Natural killer cell (primary cell): ENCODE measurements at regions not wholly inside any gene's neighbourhood (a gene's known extent, or its start where the extent isn't known, plus 50 kb on each side); places are given as distances from the start of the nearest gene placed in this dataset.

Experiments
- ATAC-seq, 3 donors: fragments of 150-1000 bp in 2 of 3; fragments of 200-7000 bp in 1 of 3; cut with Tn5 transposase; 1 replicate in 1 of 3; 2 replicates in 2 of 3; pipeline ENCODE4 v1.10.0; 2021; ENCODE audit warnings: mild to moderate bottlenecking in 2 of 3, moderate library complexity in 2 of 3
- DNase-seq, 2 donors: peaks; one replicate each; pipeline versions ENCODE4 v3.0.0 to v3.0.0-alpha.2; 2013 to 2021; ENCODE audit warnings: mixed read lengths in 1 of 2
- H3K27ac ChIP-seq: one replicate; pipeline ENCODE4 v1.5.1; 2013; ENCODE audit warnings: mild to moderate bottlenecking, low read length
- H3K27me3 ChIP-seq: one replicate; pipeline ENCODE4 v1.6.1; 2013; ENCODE audit warnings: low read length; ENCODE audit not compliant: control insufficient read depth, insufficient read depth
- H3K36me3 ChIP-seq: one replicate; pipeline ENCODE4 v1.6.1; 2013; ENCODE audit warnings: low read length; ENCODE audit not compliant: control insufficient read depth, insufficient read depth
- H3K4me1 ChIP-seq: one replicate; pipeline ENCODE4 v1.6.1; 2013; ENCODE audit warnings: low read length; ENCODE audit not compliant: control insufficient read depth, insufficient read depth
- H3K4me3 ChIP-seq: one replicate; pipeline ENCODE4 v1.5.1; 2013; ENCODE audit warnings: low read length
- H3K9me3 ChIP-seq: one replicate; pipeline ENCODE4 v1.6.1; 2013; ENCODE audit warnings: low read length; ENCODE audit not compliant: control insufficient read depth, insufficient read depth
- H3K27ac Mint-ChIP-seq, 2 donors: one replicate each; pipeline ENCODE4 v1.8.0; 2022; ENCODE audit warnings: mild to moderate bottlenecking in 2 of 2, mixed read lengths in 2 of 2, moderate library complexity in 1 of 2
- H3K27me3 Mint-ChIP-seq, 2 donors: one replicate each; pipeline ENCODE4 v1.8.0; 2022; ENCODE audit warnings: low read depth in 2 of 2, mixed read lengths in 2 of 2
- H3K36me3 Mint-ChIP-seq: one replicate; pipeline ENCODE4 v1.8.0; 2022; ENCODE audit warnings: mixed read lengths
- H3K4me1 Mint-ChIP-seq, 2 donors: one replicate each; pipeline ENCODE4 v1.8.0; 2022; ENCODE audit warnings: mixed read lengths in 2 of 2
- H3K4me3 Mint-ChIP-seq: one replicate; pipeline ENCODE4 v1.8.0; 2022; ENCODE audit warnings: mild to moderate bottlenecking, moderate library complexity, mixed read lengths
- H3K9me3 Mint-ChIP-seq, 2 donors: one replicate each; pipeline ENCODE4 v1.8.0; 2022; ENCODE audit warnings: mixed read lengths in 2 of 2
- WGBS: methylation state at CpG from one replicate; pipeline ENCODE4 v1.1.7; 2013; ENCODE audit warnings: missing lambda C conversion rate; ENCODE audit not compliant: insufficient coverage; 5-methylcytosine and 5-hydroxymethylcytosine counted together
- intact Hi-C: fragments of 100-400 bp; cut with micrococcal nuclease; formaldehyde crosslinking; loops from one replicate; pipeline ENCODE4 v1.14.2; 2022
- TF ChIP-seq, protein P1 (sequence below): fragments of 200-600 bp; IDR thresholded peaks from one replicate; pipeline ENCODE4 v1.8.0; 2022; ENCODE audit warnings: antibody characterized with exemption

GRCh38 chr11:10392095-10393079 lies 62.7 kb upstream of the AMPD3 start:
- Mint-ChIP-seq H3K9me3 (no peaks in the 10 kb centered on the region), H3K27me3 (peaks cover 28 to 46% of the 10 kb centered on the region in 2 donors), H3K27ac (no peak overlapping the region), H3K4me1 (no peaks in the 10 kb centered on the region), H3K4me3 (no peak overlapping the region), H3K36me3 (no peaks in the 10 kb centered on the region)
- Histone ChIP-seq H3K9me3 (peaks cover 2% of the 10 kb centered on the region), H3K4me3 (no peak overlapping the region), H3K27ac (no peak overlapping the region), H3K27me3 (no peaks in the 10 kb centered on the region), H3K36me3 (no peaks in the 10 kb centered on the region), H3K4me1 (no peaks in the 10 kb centered on the region)
- DNase-seq, result no peak
- intact Hi-C loops, result no loop called here
- WGBS, result 90% methylated on average over 11 of the region's 11 CpGs
- TF ChIP-seq, protein P1, sequence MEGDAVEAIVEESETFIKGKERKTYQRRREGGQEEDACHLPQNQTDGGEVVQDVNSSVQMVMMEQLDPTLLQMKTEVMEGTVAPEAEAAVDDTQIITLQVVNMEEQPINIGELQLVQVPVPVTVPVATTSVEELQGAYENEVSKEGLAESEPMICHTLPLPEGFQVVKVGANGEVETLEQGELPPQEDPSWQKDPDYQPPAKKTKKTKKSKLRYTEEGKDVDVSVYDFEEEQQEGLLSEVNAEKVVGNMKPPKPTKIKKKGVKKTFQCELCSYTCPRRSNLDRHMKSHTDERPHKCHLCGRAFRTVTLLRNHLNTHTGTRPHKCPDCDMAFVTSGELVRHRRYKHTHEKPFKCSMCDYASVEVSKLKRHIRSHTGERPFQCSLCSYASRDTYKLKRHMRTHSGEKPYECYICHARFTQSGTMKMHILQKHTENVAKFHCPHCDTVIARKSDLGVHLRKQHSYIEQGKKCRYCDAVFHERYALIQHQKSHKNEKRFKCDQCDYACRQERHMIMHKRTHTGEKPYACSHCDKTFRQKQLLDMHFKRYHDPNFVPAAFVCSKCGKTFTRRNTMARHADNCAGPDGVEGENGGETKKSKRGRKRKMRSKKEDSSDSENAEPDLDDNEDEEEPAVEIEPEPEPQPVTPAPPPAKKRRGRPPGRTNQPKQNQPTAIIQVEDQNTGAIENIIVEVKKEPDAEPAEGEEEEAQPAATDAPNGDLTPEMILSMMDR, result no peak
- ATAC-seq, result no peak

DNA sequence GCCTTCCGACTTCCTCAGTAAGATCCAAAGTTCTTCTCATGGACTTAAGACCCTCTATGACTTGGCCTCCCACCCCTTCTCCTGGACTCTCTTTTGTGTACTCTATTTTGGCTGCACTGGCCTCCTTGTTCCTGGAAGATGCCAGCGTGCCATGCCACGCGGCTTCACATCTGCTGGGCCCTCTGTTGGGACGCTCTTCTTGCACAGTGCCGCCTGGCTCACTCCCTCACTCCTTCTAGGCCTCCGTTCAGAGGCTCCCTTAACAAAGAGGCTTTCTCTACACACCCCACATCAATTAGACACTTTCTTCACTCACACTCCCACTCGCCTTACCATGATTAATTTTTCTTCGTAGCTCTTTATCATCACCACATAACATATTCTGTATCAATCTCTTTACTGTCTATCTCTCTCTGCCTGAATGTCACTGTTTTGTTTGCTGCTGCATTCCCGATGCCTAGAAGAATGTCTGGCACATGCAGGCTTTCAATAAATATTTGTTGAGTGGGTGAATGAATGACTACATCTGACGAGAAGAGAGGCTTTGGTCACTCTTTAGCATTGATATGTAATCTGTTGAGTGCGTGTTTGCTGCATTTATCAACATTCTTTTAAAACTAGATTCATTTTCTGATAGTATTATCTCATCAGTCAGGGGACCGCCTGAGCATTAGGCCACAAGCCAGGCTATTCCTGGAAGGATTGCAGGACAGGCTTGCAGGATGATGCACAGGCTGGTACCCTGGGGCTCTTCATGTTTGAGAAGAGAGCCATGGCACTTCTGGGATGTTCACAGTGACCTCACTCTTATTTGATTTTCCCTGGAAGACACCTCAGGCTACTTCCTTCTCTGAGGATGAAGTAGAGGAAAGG lies 60.6 kb upstream of the AMPD3 start:
- Mint-ChIP-seq H3K4me1 (no peaks in the 10 kb centered on the region), H3K27me3 (peaks cover 32 to 35% of the 10 kb centered on the region in 2 donors), H3K36me3 (no peaks in the 10 kb centered on the region), H3K9me3 (no peaks in the 10 kb centered on the region), H3K27ac (no peak overlapping the region), H3K4me3 (no peak overlapping the region)
- no peak overlapping the region for H3K27ac ChIP-seq
- H3K4me3 ChIP-seq, result no peak overlapping the region
- no peaks in the 10 kb centered on the region for H3K27me3 ChIP-seq
- 77% methylated on average over 12 of the region's 13 CpGs for WGBS
- DNase-seq, result no peak
- ATAC-seq, result no peak
- H3K36me3 ChIP-seq, result no peaks in the 10 kb centered on the region
- TF ChIP-seq, protein P1, result no peak
- H3K9me3 ChIP-seq, result peaks cover 2% of the 10 kb centered on the region
- peaks cover 3% of the 10 kb centered on the region for H3K4me1 ChIP-seq
- intact Hi-C loops, result no loop called here

DNA sequence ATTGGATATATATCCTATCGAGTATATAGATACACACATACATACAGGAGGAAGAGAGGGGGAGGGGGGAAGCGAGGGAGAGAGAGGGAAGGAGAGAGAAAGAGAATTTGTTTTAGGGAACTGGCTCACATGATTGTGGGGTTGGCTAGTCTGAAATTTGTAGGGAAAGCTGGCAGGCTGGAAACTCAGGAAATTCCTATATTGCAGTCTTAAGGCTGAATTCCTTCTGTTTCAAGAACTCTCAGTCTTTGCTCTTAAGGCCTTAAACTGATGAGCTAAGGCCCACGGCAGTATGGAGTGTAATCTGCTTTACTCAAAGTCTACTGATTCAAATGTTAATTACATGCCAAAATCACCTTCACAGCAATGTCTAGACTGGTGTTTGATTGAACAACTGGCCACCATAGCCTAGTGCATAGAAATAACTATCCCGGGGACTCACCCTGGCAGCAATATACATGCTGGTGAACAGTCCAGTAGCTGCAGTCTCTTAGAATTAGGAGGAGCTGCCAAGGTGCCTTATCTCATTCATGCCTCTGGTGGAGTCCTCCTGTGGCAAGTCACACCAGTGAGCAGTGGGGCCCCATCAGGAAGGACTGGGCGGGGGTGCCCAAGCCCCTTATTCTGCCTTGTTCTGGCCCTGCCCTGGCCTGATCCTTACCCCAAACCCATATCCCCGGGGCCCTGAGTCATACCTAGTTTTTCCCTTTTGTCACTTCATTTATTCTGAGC lies 59.7 kb upstream of the AMPD3 start:
- H3K27me3 Mint-ChIP-seq, result peaks cover 26% of the 10 kb centered on the region in 2 donors
- 90% methylated on average over 5 of the region's 6 CpGs for WGBS
- H3K27ac ChIP-seq, result no peak overlapping the region

More for the DNA sequence above, 59.7 kb upstream of the AMPD3 start:
- TF ChIP-seq, protein P1, result no peak
- DNase-seq (no peak), ATAC-seq (no peak)
- H3K9me3 ChIP-seq, result peaks cover 2% of the 10 kb centered on the region
- peaks cover 3% of the 10 kb centered on the region for H3K4me1 ChIP-seq
- no peaks in the 10 kb centered on the region for H3K36me3 Mint-ChIP-seq
- H3K4me3 ChIP-seq, result no peak overlapping the region
- no peaks in the 10 kb centered on the region for H3K36me3 ChIP-seq
- H3K4me3 Mint-ChIP-seq, result no peak overlapping the region
- intact Hi-C loops, result no loop called here
- no peaks in the 10 kb centered on the region for H3K9me3 Mint-ChIP-seq
- no peaks in the 10 kb centered on the region for H3K27me3 ChIP-seq
- no peak overlapping the region for H3K27ac Mint-ChIP-seq
- peaks cover 0 to 2% of the 10 kb centered on the region in 2 donors for H3K4me1 Mint-ChIP-seq
